H9 (cell line): ENCODE measurements at regions not wholly inside any gene's neighbourhood (a gene's known extent, or its start where the extent isn't known, plus 50 kb on each side); places are given as distances from the start of the nearest gene placed in this dataset.

Source experiments
- DNase-seq: peaks from one replicate; pipeline ENCODE4 v3.0.0-alpha.2; 2017
- H2AFZ ChIP-seq: one replicate; pipeline ENCODE4 v1.6.1; 2013; ENCODE audit warnings: mild to moderate bottlenecking, low read length, control low read depth, moderate library complexity
- H2AK5ac ChIP-seq: 2 replicates; pipeline ENCODE4 v1.6.1; 2013; ENCODE audit warnings: low read length, control low read depth, mixed read lengths; ENCODE audit not compliant: insufficient read length
- H2BK120ac ChIP-seq: one replicate; pipeline ENCODE4 v1.6.1; 2013; ENCODE audit warnings: low read depth, mild to moderate bottlenecking, low read length, control low read depth, inconsistent platforms; ENCODE audit not compliant: poor library complexity, severe bottlenecking
- H2BK12ac ChIP-seq: 2 replicates; pipeline ENCODE4 v1.6.1; 2013; ENCODE audit warnings: low read length, control low read depth, mixed read lengths, low read depth; ENCODE audit not compliant: insufficient read length
- H2BK15ac ChIP-seq: 2 replicates; pipeline ENCODE4 v1.6.1; 2013; ENCODE audit warnings: low read depth, low read length, control low read depth
- H2BK20ac ChIP-seq: one replicate; pipeline ENCODE4 v1.6.1; 2013; ENCODE audit warnings: low read depth, mild to moderate bottlenecking, low read length, control low read depth, inconsistent platforms; ENCODE audit not compliant: poor library complexity, severe bottlenecking
- H2BK5ac ChIP-seq: 2 replicates; pipeline ENCODE4 v1.6.1; 2013; ENCODE audit warnings: low read length, control low read depth, mixed read lengths; ENCODE audit not compliant: insufficient read length
- H3K14ac ChIP-seq: 2 replicates; pipeline ENCODE4 v1.6.1; 2013; ENCODE audit warnings: low read length, control low read depth; ENCODE audit not compliant: insufficient read depth
- H3K18ac ChIP-seq: 2 replicates; pipeline ENCODE4 v1.6.1; 2013; ENCODE audit warnings: low read depth, mild to moderate bottlenecking, mixed read lengths, low read length, control low read depth; ENCODE audit not compliant: insufficient read length
- H3K23ac ChIP-seq: 2 replicates; pipeline ENCODE4 v1.6.1; 2013; ENCODE audit warnings: low read length, control low read depth, mixed read lengths, low read depth; ENCODE audit not compliant: insufficient read length
- H3K23me2 ChIP-seq: 2 replicates; pipeline ENCODE4 v1.6.1; 2013; ENCODE audit warnings: low read depth, mild to moderate bottlenecking, mixed read lengths, low read length, control low read depth; ENCODE audit not compliant: insufficient read length, poor library complexity, severe bottlenecking
- H3K27ac ChIP-seq: 2 replicates; pipeline ENCODE4 v1.5.1; 2013; ENCODE audit warnings: low read length, control low read depth, mixed read lengths, low read depth; ENCODE audit not compliant: insufficient read length
- H3K27me3 ChIP-seq: 2 replicates; pipeline ENCODE4 v1.6.1; 2013; ENCODE audit warnings: low read length, control low read depth, inconsistent platforms; ENCODE audit not compliant: insufficient read depth
- H3K4ac ChIP-seq: 2 replicates; pipeline ENCODE4 v1.6.1; 2013; ENCODE audit warnings: low read depth, mild to moderate bottlenecking, control low read depth, inconsistent platforms, low read length, moderate library complexity
- H3K4me1 ChIP-seq: 2 replicates; pipeline ENCODE4 v1.6.1; 2013; ENCODE audit warnings: low read length, control low read depth, inconsistent platforms; ENCODE audit not compliant: insufficient read depth
- H3K4me2 ChIP-seq: 2 replicates; pipeline ENCODE4 v1.6.1; 2013; ENCODE audit warnings: low read length, control low read depth, mixed read lengths; ENCODE audit not compliant: insufficient read length, insufficient read depth
- H3K56ac ChIP-seq: 2 replicates; pipeline ENCODE4 v1.6.1; 2013; ENCODE audit warnings: low read depth, mild to moderate bottlenecking, mixed read lengths, low read length, control low read depth; ENCODE audit not compliant: insufficient read length
- H3K79me1 ChIP-seq: 2 replicates; pipeline ENCODE4 v1.6.1; 2013; ENCODE audit warnings: low read depth, mild to moderate bottlenecking, moderate library complexity, low read length, control low read depth, inconsistent platforms; ENCODE audit not compliant: insufficient read depth, poor library complexity, severe bottlenecking
- H3K79me2 ChIP-seq: 2 replicates; pipeline ENCODE4 v1.6.1; 2013; ENCODE audit warnings: low read length, control low read depth, inconsistent platforms; ENCODE audit not compliant: insufficient read depth
- H3K9ac ChIP-seq: 2 replicates; pipeline ENCODE4 v1.6.1; 2013; ENCODE audit warnings: low read length, control low read depth, mixed read lengths; ENCODE audit not compliant: insufficient read length; ENCODE audit errors: extremely low read depth
- H3K9me3 ChIP-seq: one replicate; pipeline ENCODE4 v1.6.1; 2013; ENCODE audit warnings: low read depth, low read length, inconsistent platforms; ENCODE audit not compliant: control insufficient read depth
- H3T11ph ChIP-seq: one replicate; pipeline ENCODE4 v1.6.1; 2013; ENCODE audit warnings: mild to moderate bottlenecking, low read length, control low read depth, inconsistent platforms
- H4K20me1 ChIP-seq: one replicate; pipeline ENCODE4 v1.6.1; 2013; ENCODE audit not compliant: control insufficient read depth, insufficient read length, insufficient read depth
- H4K5ac ChIP-seq: 2 replicates; pipeline ENCODE4 v1.6.1; 2013; ENCODE audit warnings: low read depth, mild to moderate bottlenecking, mixed read lengths, low read length, control low read depth; ENCODE audit not compliant: insufficient read length
- H4K8ac ChIP-seq: replicated peaks from 2 replicates; pipeline ENCODE4 v1.6.1; 2013; ENCODE audit warnings: low read length, control low read depth, mixed read lengths, low read depth; ENCODE audit not compliant: insufficient read length
- H4K91ac ChIP-seq: 2 replicates; pipeline ENCODE4 v1.6.1; 2013; ENCODE audit warnings: low read depth, mild to moderate bottlenecking, moderate library complexity, mixed read lengths, low read length, control low read depth; ENCODE audit not compliant: insufficient read length
- H3K27ac Mint-ChIP-seq, 3 experiments: 2 replicates in 2 of 3; 3 replicates in 1 of 3; pipeline ENCODE4 v1.8.0; 2020 to 2021; ENCODE audit warnings: mixed read lengths in 3 of 3, mild to moderate bottlenecking in 1 of 3, moderate library complexity in 1 of 3
- H3K27me3 Mint-ChIP-seq: 2 replicates; pipeline ENCODE4 v1.8.0; 2021; ENCODE audit warnings: low read depth, mild to moderate bottlenecking, moderate library complexity, mixed read lengths
- H3K36me3 Mint-ChIP-seq, 3 experiments: 2 replicates in 2 of 3; 3 replicates in 1 of 3; pipeline ENCODE4 v1.8.0; 2020 to 2021; ENCODE audit warnings: low read depth in 3 of 3, mixed read lengths in 3 of 3; ENCODE audit not compliant: insufficient read depth in 1 of 3
- H3K4me1 Mint-ChIP-seq, 2 experiments: 2 replicates each; pipeline ENCODE4 v1.8.0; 2020; ENCODE audit warnings: mixed read lengths in 2 of 2
- H3K4me3 Mint-ChIP-seq, 2 experiments: 2 replicates in 1 of 2; 3 replicates in 1 of 2; pipeline ENCODE4 v1.8.0; 2020 to 2021; ENCODE audit warnings: mild to moderate bottlenecking in 2 of 2, mixed read lengths in 2 of 2, moderate library complexity in 1 of 2
- H3K9me3 Mint-ChIP-seq, 2 experiments: 2 replicates in 1 of 2; 3 replicates in 1 of 2; pipeline ENCODE4 v1.8.0; 2020; ENCODE audit warnings: mild to moderate bottlenecking in 2 of 2, mixed read lengths in 2 of 2, moderate library complexity in 1 of 2
- WGBS: extraction: QIAGEN DNeasy Blood & Tissue Kit; methylation state at CpG from one replicate; pipeline ENCODE4 v1.1.7; 2013; ENCODE audit warnings: missing lambda C conversion rate, low lambda C conversion rate, mixed read lengths; ENCODE audit not compliant: insufficient read length; ENCODE audit errors: extremely low coverage; 5-methylcytosine and 5-hydroxymethylcytosine counted together
- TF ChIP-seq, protein P1 (sequence below): fragments of 200-600 bp; sonication (generic); conservative IDR thresholded peaks from 3 replicates; pipeline ENCODE4 v1.8.0; 2021; ENCODE audit warnings: antibody characterized with exemption, mild to moderate bottlenecking

DNA sequence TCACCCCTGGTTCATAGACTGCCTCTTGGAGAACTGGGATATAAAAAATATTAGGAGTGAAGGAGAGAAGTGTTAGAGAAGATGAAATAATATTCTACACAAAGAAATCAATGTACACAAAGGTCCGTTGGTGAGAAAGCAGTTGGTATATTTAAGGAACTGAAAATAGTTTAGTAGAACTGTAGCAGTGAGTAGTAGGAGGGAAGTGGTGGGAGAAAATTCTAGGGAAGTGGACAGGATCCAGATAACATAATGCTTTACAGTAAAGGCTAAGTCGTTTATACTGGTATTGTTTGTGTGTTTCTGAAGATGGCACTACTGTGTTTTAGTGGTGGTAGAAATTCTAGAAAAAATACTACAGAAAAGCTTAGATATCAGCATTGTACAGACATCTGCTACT, 120.8 kb upstream of the CHORDC1 start:
- no peak overlapping the region for H2BK15ac ChIP-seq
- no peak overlapping the region for H3K56ac ChIP-seq
- H2AK5ac ChIP-seq, result no peak overlapping the region
- H4K91ac ChIP-seq, result no peak overlapping the region
- no peak overlapping the region for H3K18ac ChIP-seq
- no peaks in the 10 kb centered on the region for H3K36me3 Mint-ChIP-seq
- TF ChIP-seq, protein P1, sequence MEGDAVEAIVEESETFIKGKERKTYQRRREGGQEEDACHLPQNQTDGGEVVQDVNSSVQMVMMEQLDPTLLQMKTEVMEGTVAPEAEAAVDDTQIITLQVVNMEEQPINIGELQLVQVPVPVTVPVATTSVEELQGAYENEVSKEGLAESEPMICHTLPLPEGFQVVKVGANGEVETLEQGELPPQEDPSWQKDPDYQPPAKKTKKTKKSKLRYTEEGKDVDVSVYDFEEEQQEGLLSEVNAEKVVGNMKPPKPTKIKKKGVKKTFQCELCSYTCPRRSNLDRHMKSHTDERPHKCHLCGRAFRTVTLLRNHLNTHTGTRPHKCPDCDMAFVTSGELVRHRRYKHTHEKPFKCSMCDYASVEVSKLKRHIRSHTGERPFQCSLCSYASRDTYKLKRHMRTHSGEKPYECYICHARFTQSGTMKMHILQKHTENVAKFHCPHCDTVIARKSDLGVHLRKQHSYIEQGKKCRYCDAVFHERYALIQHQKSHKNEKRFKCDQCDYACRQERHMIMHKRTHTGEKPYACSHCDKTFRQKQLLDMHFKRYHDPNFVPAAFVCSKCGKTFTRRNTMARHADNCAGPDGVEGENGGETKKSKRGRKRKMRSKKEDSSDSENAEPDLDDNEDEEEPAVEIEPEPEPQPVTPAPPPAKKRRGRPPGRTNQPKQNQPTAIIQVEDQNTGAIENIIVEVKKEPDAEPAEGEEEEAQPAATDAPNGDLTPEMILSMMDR, result no peak
- H3K9ac ChIP-seq, result no peak overlapping the region
- no peaks in the 10 kb centered on the region; a peak in 2 of 4 replicates for H3K4me1 Mint-ChIP-seq
- H3K79me2 ChIP-seq, result no peaks in the 10 kb centered on the region
- no peak overlapping the region for H3K27ac Mint-ChIP-seq
- no peak overlapping the region for H3K23ac ChIP-seq
- no peaks in the 10 kb centered on the region for H4K20me1 ChIP-seq
- H3K9me3 Mint-ChIP-seq, result no peaks in the 10 kb centered on the region
- no peak overlapping the region for H3K4me3 Mint-ChIP-seq
- no peak overlapping the region for H4K8ac ChIP-seq
- DNase-seq, result no peak
- H3K27ac ChIP-seq, result no peak overlapping the region
- no peak overlapping the region for H2BK5ac ChIP-seq
- no peak overlapping the region for H3K4me2 ChIP-seq
- no peaks in the 10 kb centered on the region for H3K9me3 ChIP-seq
- no peak overlapping the region for H4K5ac ChIP-seq
- H3K4me1 ChIP-seq, result no peaks in the 10 kb centered on the region
- H3K27me3 Mint-ChIP-seq, result no peaks in the 10 kb centered on the region
- no peak overlapping the region for H2BK12ac ChIP-seq
- no peaks in the 10 kb centered on the region for H3K27me3 ChIP-seq
- no CpG with 5 or more reads among the region's 2 CpGs for WGBS
- no peak overlapping the region for H2BK20ac ChIP-seq
- no peak overlapping the region for H3K14ac ChIP-seq
- no peak overlapping the region for H3T11ph ChIP-seq
- H3K79me1 ChIP-seq, result no peaks in the 10 kb centered on the region
- H2BK120ac ChIP-seq, result no peak overlapping the region
- H3K23me2 ChIP-seq, result no peaks in the 10 kb centered on the region
- no peak overlapping the region for H3K4ac ChIP-seq
- no peak overlapping the region for H2AFZ ChIP-seq
